GM06990 (cell line): ENCODE measurements at regions not wholly inside any gene's neighbourhood (a gene's known extent, or its start where the extent isn't known, plus 50 kb on each side); places are given as distances from the start of the nearest gene placed in this dataset.
"Not testable (repeated sequence)": the region's sequence is repeated elsewhere in the genome, so short reads cannot be mapped to it uniquely, and the experiment has no call there.

Experiments
- DNase-seq: peaks from one replicate; pipeline ENCODE4 v3.0.0-alpha.2; 2011; ENCODE audit not compliant: insufficient read length; ENCODE audit errors: extremely low read depth
- H3K27me3 ChIP-seq: replicated peaks from 2 replicates; pipeline ENCODE4 v1.6.0; 2011; ENCODE audit warnings: low read length; ENCODE audit not compliant: control insufficient read depth, insufficient read depth
- H3K36me3 ChIP-seq: 2 replicates; pipeline ENCODE4 v1.5.1; 2011; ENCODE audit warnings: low read length; ENCODE audit not compliant: control insufficient read depth, insufficient read depth
- H3K4me3 ChIP-seq: replicated peaks from 2 replicates; pipeline ENCODE4 v1.5.1; 2011; ENCODE audit warnings: low read depth, mild to moderate bottlenecking, control low read depth, low read length
- TF ChIP-seq, protein P1 (sequence below): IDR thresholded peaks from 2 replicates; pipeline ENCODE4 v1.5.1; 2011; ENCODE audit warnings: low read length, control low read depth, mild to moderate bottlenecking, inconsistent platforms; ENCODE audit not compliant: insufficient read depth, poor library complexity, severe bottlenecking

DNA sequence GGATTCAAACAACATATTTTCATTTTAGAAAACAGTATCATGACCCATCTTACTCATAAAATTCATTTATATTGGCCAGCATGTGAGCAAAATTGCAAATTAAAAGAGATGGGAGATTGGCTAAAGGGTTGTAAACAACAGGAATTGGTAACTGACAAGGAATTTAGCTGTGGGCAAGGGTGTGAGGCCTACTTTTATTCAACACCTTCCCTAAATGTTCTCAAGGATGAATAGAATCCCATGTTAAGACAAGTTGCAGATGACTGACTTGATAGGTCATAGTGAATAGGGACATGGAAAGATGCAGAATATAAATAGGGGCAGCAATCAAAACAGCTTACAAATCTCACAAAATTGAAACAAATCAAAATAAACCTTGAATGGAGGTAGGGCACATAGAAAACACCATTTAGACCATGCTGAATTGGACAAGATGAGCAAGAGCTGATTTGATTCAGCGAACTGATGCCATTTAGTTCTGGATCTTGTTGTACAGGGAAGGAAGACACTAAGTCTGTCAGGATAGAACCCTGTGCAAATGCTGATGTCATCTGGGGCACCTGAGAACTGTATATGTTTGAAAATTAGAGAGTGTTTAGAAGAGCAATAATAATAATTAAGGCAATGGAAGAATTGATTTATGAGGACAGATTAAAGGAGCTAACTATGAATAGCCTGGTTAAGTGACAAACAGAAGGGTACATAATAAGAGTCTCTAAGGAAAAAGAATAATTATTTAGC is 509.7 kb downstream of the ZEB2 start:
- H3K36me3 ChIP-seq, result no peaks in the 10 kb centered on the region
- no peaks in the 10 kb centered on the region for H3K27me3 ChIP-seq
- DNase-seq, result no peak
- TF ChIP-seq, protein P1, sequence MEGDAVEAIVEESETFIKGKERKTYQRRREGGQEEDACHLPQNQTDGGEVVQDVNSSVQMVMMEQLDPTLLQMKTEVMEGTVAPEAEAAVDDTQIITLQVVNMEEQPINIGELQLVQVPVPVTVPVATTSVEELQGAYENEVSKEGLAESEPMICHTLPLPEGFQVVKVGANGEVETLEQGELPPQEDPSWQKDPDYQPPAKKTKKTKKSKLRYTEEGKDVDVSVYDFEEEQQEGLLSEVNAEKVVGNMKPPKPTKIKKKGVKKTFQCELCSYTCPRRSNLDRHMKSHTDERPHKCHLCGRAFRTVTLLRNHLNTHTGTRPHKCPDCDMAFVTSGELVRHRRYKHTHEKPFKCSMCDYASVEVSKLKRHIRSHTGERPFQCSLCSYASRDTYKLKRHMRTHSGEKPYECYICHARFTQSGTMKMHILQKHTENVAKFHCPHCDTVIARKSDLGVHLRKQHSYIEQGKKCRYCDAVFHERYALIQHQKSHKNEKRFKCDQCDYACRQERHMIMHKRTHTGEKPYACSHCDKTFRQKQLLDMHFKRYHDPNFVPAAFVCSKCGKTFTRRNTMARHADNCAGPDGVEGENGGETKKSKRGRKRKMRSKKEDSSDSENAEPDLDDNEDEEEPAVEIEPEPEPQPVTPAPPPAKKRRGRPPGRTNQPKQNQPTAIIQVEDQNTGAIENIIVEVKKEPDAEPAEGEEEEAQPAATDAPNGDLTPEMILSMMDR, result no peak
- H3K4me3 ChIP-seq, result no peak overlapping the region

DNA sequence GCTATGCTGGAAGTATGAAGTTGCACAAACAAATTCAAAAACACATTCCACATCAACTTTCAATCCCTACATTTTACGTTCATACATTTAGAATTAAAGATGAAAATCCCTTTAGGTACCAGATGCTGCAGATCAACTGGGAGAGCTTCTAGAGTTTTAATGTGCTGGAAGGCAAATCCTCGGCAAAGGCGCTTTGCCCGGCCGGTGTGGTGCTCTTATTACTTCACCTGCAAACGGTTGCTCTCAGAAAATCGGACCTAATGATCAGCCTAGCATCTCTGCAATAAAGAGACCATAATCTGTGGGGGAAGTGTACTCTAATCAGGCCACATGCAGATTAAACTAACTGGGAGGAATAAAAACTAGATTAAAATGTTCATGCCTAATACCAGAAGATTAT is 513.8 kb downstream of the ZEB2 start:
- TF ChIP-seq, protein P1, result no peak
- Histone ChIP-seq H3K36me3 (no peaks in the 10 kb centered on the region), H3K27me3 (no peaks in the 10 kb centered on the region), H3K4me3 (no peak overlapping the region)
- DNase-seq, result no peak

DNA sequence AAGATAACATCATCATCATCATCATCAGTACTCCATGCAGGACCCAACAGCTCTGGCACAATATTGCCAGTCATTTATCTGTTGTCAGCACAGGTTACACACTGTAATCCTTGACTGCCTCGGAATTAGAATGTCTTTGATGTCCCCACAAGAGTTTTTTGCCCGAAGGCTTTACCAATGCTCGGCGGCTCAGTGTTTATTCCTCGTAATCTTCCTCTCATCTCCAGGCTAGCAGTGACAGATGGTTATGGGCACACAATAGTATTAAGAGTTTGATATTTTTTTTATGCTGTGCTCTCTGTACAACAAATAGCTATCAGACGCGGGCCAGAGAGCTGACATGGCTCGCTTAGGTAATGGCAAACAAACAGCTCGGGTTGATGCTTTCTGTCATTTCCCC is 515.2 kb downstream of the ZEB2 start:
- H3K36me3 ChIP-seq, result no peaks in the 10 kb centered on the region
- no peak for DNase-seq
- H3K27me3 ChIP-seq, result no peaks in the 10 kb centered on the region
- TF ChIP-seq, protein P1, result no peak
- no peak overlapping the region for H3K4me3 ChIP-seq

DNA sequence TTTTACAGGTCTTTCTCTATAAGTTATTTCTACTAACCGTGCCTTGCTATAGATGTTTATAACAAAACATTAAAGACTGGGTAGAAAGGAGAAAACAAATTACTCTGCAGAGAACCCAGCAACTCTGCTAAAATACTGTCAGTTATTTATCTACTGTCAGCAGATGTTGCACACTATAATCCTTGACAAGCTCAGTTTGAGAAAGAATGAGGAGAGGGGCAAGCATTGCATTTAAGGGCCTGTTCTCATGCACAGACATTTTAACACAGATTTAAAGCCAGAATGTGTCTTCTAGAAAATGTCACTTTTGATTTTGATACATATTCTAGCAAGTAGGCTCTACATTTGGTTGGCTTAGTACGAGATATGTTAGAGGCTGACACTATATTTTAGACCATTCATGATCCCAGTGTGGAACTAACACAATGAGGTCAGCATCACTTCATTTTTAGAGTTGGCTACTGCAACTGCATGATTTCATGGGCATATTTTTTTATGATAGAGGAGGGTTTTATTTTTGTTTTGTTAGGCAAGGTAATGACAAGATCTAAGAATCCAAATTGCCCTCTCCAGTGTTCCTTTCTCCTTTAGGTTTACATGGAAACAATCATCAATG is 516.4 kb downstream of the ZEB2 start:
- TF ChIP-seq, protein P1, result no peak
- Histone ChIP-seq H3K36me3 (no peaks in the 10 kb centered on the region), H3K4me3 (no peak overlapping the region), H3K27me3 (no peaks in the 10 kb centered on the region)
- no peak for DNase-seq

DNA sequence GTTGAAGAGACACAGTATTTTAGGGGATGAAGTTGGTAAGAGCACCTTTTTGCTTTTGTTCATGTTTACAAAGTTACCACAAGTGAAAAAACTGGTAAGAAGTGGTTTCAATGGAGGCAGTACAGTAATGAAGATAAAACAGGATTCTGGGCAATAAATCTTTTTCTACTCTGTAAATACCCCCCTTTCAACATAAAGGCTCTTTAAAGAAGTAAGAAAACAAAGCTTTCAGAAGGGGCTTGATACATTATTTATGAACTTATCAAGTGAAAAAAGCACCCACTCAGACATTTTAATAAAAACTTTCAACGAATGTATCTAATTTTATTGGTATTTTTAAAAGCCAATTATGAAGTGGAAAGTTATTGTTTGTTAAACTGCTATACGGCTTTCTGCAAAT is 522.9 kb downstream of the ZEB2 start:
- no peaks in the 10 kb centered on the region for H3K36me3 ChIP-seq
- H3K27me3 ChIP-seq, result no peaks in the 10 kb centered on the region
- TF ChIP-seq, protein P1, result no peak
- no peak overlapping the region for H3K4me3 ChIP-seq
- DNase-seq, result no peak

DNA sequence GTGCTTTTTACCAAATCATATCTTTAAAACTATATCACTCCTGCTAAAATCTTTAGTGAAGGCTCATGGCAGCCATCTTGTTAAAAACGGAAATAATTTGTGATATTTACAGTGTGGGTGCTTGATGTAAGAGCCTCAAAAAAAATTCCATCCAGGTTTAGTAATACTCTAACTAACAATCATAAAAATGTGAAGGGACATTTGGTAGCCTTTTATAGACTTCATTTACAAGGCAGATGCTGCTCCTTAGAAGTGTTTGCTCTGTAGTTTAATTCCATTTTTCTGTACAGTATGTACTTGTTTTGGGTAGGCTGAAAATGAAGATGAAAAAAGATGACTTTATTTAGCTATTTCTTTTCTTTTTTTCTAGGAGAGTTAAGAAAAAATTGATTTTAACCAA is 525.0 kb downstream of the ZEB2 start:
- H3K27me3 ChIP-seq, result no peaks in the 10 kb centered on the region
- DNase-seq, result no peak
- no peaks in the 10 kb centered on the region for H3K36me3 ChIP-seq
- no peak overlapping the region for H3K4me3 ChIP-seq
- TF ChIP-seq, protein P1, result no peak

DNA sequence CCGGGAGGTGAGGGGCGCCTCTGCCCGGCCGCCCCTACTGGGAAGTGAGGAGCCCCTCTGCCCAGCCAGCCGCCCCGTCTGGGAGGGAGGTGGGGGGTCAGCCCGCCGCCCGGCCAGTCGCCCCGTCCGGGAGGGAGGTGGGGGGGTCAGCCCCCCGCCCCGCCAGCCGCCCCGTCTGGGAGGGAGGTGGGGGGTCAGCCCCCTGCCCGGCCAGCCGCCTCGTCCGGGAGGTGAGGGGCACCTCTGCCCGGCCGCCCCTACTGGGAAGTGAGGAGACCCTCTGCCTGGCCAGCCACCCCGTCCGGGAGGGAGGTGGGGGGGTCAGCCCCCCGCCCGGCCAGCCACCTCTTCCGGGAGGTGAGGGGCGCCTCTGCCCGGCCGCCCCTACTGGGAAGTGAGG is 528.3 kb downstream of the ZEB2 start:
- not testable (repeated sequence) for DNase-seq, H3K27me3 ChIP-seq, H3K36me3 ChIP-seq, H3K4me3 ChIP-seq
